Uterus (tissue), 2 donors: ENCODE measurements at regions not wholly inside any gene's neighbourhood (a gene's known extent, or its start where the extent isn't known, plus 50 kb on each side); places are given as distances from the start of the nearest gene placed in this dataset.

Experiments
- CTCF ChIP-seq, 4 experiments: fragments of 200-600 bp in 2 of 4; fragments of 450-650 bp in 2 of 4; sonication (generic) in 2 of 4; IDR thresholded peaks; one replicate each; pipeline ENCODE4 v1.5.1; 2016 to 2019; ENCODE audit warnings: antibody characterized with exemption in 4 of 4, mild to moderate bottlenecking in 2 of 4, moderate library complexity in 1 of 4
- POLR2A ChIP-seq, 2 donors: fragments of 450-650 bp; IDR thresholded peaks; one replicate each; pipeline ENCODE4 v1.6.1; 2016; ENCODE audit warnings: antibody characterized with exemption in 2 of 2, mild to moderate bottlenecking in 1 of 2, moderate library complexity in 1 of 2

DNA sequence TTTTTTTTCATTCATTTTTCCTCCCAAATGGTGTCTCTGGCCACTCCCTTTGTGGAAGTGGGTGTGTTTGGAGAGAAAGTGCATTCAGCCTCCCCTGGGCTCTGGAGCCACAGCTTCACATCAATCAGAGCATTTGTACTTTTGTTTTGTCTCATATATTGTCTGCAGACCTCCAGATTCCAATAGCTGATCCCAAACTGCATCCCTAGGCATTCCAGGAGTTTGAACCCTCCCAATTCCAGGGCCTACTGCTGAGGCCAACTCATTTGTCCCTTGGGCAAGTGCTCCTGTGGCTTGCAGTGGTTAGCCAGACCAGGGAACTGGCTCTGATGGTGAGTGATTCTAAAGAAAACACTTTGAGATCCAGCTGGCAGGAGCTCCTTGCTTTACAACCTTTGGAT lies 163.3 kb downstream of the IPMK start:
- TF ChIP-seq POLR2A (IDR thresholded peaks at IDR 0.05) (no peak), CTCF (IDR thresholded peaks at IDR 0.05) (no peak)
